ENCODE measurements at regions not wholly inside any gene's neighbourhood (a gene's known extent, or its start where the extent isn't known, plus 50 kb on each side); places are given as distances from the start of the nearest gene placed in this dataset.
"Not testable (repeated sequence)": the region's sequence is repeated elsewhere in the genome, so short reads cannot be mapped to it uniquely, and the experiment has no call there.

- no peak for DNase-seq (ENCODE audit: low read depth)
Observed at GRCh38 chr9:126056312-126057021, 270.2 kb upstream of the MVB12B start.

GRCh38 chr9:126057121-126057825 is 269.4 kb upstream of the MVB12B start:
- DNase-seq (ENCODE audit: low read depth) = no peak

- no peak for DNase-seq (ENCODE audit: low read depth)
Observed at GRCh38 chr9:126058011-126058531, 268.6 kb upstream of the MVB12B start.

- no peak for DNase-seq (ENCODE audit: low read depth)
Observed at GRCh38 chr9:126058591-126058990, 268.0 kb upstream of the MVB12B start.

- no peak for DNase-seq (ENCODE audit: low read depth)
Observed at GRCh38 chr9:126061575-126061974, 265.1 kb upstream of the MVB12B start.

GRCh38 chr9:126062158-126062886 is 264.3 kb upstream of the MVB12B start:
- no peak for DNase-seq (ENCODE audit: low read depth)

GRCh38 chr9:126063326-126063725 is 263.3 kb upstream of the MVB12B start:
- no peak for DNase-seq (ENCODE audit: low read depth)

GRCh38 chr9:126066131-126066530 is 260.5 kb upstream of the MVB12B start:
- DNase-seq (ENCODE audit: low read depth) = no peak

- no peak for DNase-seq (ENCODE audit: low read depth)
Observed at GRCh38 chr9:126067031-126067734, 259.4 kb upstream of the MVB12B start.

- no peak for DNase-seq (ENCODE audit: low read depth)
Observed at GRCh38 chr9:126068534-126069230, 257.9 kb upstream of the MVB12B start.

GRCh38 chr9:126069400-126069955 is 257.2 kb upstream of the MVB12B start:
- no peak for DNase-seq (ENCODE audit: low read depth)

- DNase-seq (ENCODE audit: low read depth) = no peak
Observed at GRCh38 chr9:126070058-126070655, 256.5 kb upstream of the MVB12B start.

- DNase-seq (ENCODE audit: low read depth) = no peak
Observed at GRCh38 chr9:126071076-126071750, 255.4 kb upstream of the MVB12B start.

GRCh38 chr9:126077656-126078055 is 249.0 kb upstream of the MVB12B start:
- not testable (repeated sequence) for DNase-seq (ENCODE audit: low read depth)

GRCh38 chr9:126080641-126081040 is 246.0 kb upstream of the MVB12B start:
- DNase-seq (ENCODE audit: low read depth) = no peak

- no peak for DNase-seq (ENCODE audit: low read depth)
Observed at GRCh38 chr9:126081746-126082145, 244.9 kb upstream of the MVB12B start.

- no peak for DNase-seq (ENCODE audit: low read depth)
Observed at GRCh38 chr9:126084008-126084407, 242.6 kb upstream of the MVB12B start.

- no peak for DNase-seq (ENCODE audit: low read depth)
Observed at GRCh38 chr9:126084696-126085095, 241.9 kb upstream of the MVB12B start.

- DNase-seq (ENCODE audit: low read depth) = no peak
Observed at GRCh38 chr9:126085170-126085569, 241.5 kb upstream of the MVB12B start.

- DNase-seq (ENCODE audit: low read depth) = no peak
Observed at GRCh38 chr9:126088336-126088735, 238.3 kb upstream of the MVB12B start.

Data from activated gamma-delta T cell treated with anti-CD3 and anti-CD28 coated beads, Interleukin-2, amount 50 U/mL, for 16 hours (primary cell).